Liver (tissue), 8 donors: ENCODE measurements at regions not wholly inside any gene's neighbourhood (a gene's known extent, or its start where the extent isn't known, plus 50 kb on each side); places are given as distances from the start of the nearest gene placed in this dataset.

Experiments used
- DNase-seq: peaks from one replicate; pipeline ENCODE4 v3.0.0-alpha.2; 2017; ENCODE audit warnings: low spot score
- H3K27ac ChIP-seq, 2 donors: one replicate each; pipeline ENCODE4 v1.7.0; 2013; ENCODE audit warnings: inconsistent platforms in 2 of 2, low read length in 2 of 2, control low read depth in 1 of 2, low read depth in 1 of 2, mild to moderate bottlenecking in 1 of 2
- H3K27me3 ChIP-seq, 4 donors: one replicate each; pipeline versions ENCODE4 v1.6.1 to v1.7.0; 2013; ENCODE audit warnings: low read length in 3 of 4, inconsistent platforms in 1 of 4, mild to moderate bottlenecking in 1 of 4, moderate library complexity in 1 of 4; ENCODE audit not compliant: control insufficient read depth in 4 of 4, insufficient read depth in 4 of 4
- H3K36me3 ChIP-seq, 4 donors: one replicate each; pipeline versions ENCODE4 v1.6.1 to v1.7.0; 2013; ENCODE audit warnings: low read length in 3 of 4, mild to moderate bottlenecking in 3 of 4, low read depth in 1 of 4, moderate library complexity in 1 of 4; ENCODE audit not compliant: control insufficient read depth in 4 of 4, insufficient read depth in 3 of 4
- H3K4me1 ChIP-seq, 4 donors: one replicate each; pipeline versions ENCODE4 v1.6.1 to v1.7.0; 2013; ENCODE audit warnings: low read length in 3 of 4, mild to moderate bottlenecking in 3 of 4, moderate library complexity in 1 of 4; ENCODE audit not compliant: control insufficient read depth in 4 of 4, insufficient read depth in 4 of 4
- H3K4me3 ChIP-seq, 3 donors: one replicate each; pipeline versions ENCODE4 v1.6.1 to v1.7.0; 2013; ENCODE audit warnings: low read length in 3 of 3, control low read depth in 1 of 3, low read depth in 1 of 3, mild to moderate bottlenecking in 1 of 3
- H3K9ac ChIP-seq, 2 donors: one replicate each; pipeline ENCODE4 v1.7.0; 2013; ENCODE audit warnings: low read length in 2 of 2, mild to moderate bottlenecking in 2 of 2, moderate library complexity in 2 of 2, control low read depth in 1 of 2, low read depth in 1 of 2
- H3K9me3 ChIP-seq, 4 donors: one replicate each; pipeline versions ENCODE4 v1.6.1 to v1.7.0; 2013; ENCODE audit warnings: low read length in 3 of 4; ENCODE audit not compliant: control insufficient read depth in 4 of 4
- ATF3 ChIP-seq: IDR thresholded peaks from 2 replicates; pipeline ENCODE4 v1.6.1; 2016; ENCODE audit warnings: antibody characterized with exemption
- CTCF ChIP-seq: fragments of 150-350 bp; IDR thresholded peaks from 2 replicates; pipeline ENCODE4 v1.5.1; 2017; ENCODE audit warnings: improper control_type of control experiment, low read depth, low read length; ENCODE audit not compliant: missing input control
- EGR1 ChIP-seq, 2 donors: IDR thresholded peaks; 2 replicates each; pipeline ENCODE4 v1.6.1; 2016 to 2018; ENCODE audit warnings: antibody characterized with exemption in 2 of 2, low read depth in 2 of 2
- FOXA1 ChIP-seq: IDR thresholded peaks from 2 replicates; pipeline ENCODE4 v1.6.1; 2016; ENCODE audit warnings: antibody characterized with exemption
- FOXA2 ChIP-seq: IDR thresholded peaks from 2 replicates; pipeline ENCODE4 v1.6.1; 2016; ENCODE audit warnings: antibody characterized with exemption
- GABPA ChIP-seq, 2 donors: IDR thresholded peaks in 1 of 2; conservative IDR thresholded peaks in 1 of 2; 2 replicates each; pipeline ENCODE4 v1.6.1; 2016; ENCODE audit warnings: antibody characterized with exemption in 2 of 2, mild to moderate bottlenecking in 1 of 2, moderate library complexity in 1 of 2
- HNF4A ChIP-seq, 2 donors: conservative IDR thresholded peaks; 2 replicates each; pipeline ENCODE4 v1.6.1; 2016; ENCODE audit warnings: antibody characterized with exemption in 2 of 2, mild to moderate bottlenecking in 2 of 2
- HNF4G ChIP-seq: IDR thresholded peaks from 2 replicates; pipeline ENCODE4 v1.6.1; 2016; ENCODE audit warnings: antibody characterized with exemption
- JUND ChIP-seq, 2 donors: IDR thresholded peaks; 2 replicates each; pipeline ENCODE4 v1.6.1; 2016; ENCODE audit warnings: antibody characterized with exemption in 2 of 2
- MAX ChIP-seq: IDR thresholded peaks from 2 replicates; pipeline ENCODE4 v1.6.1; 2016; ENCODE audit warnings: antibody characterized with exemption
- NR2F2 ChIP-seq: IDR thresholded peaks from 2 replicates; pipeline ENCODE4 v1.6.1; 2016; ENCODE audit warnings: antibody characterized with exemption
- RAD21 ChIP-seq, 2 donors: IDR thresholded peaks; 2 replicates each; pipeline ENCODE4 v1.6.1; 2016; ENCODE audit warnings: antibody characterized with exemption in 2 of 2, mild to moderate bottlenecking in 2 of 2
- REST ChIP-seq: IDR thresholded peaks from 2 replicates; pipeline ENCODE4 v1.6.1; 2016; ENCODE audit warnings: antibody characterized with exemption, mild to moderate bottlenecking
- RXRA ChIP-seq, 2 donors: IDR thresholded peaks; 2 replicates each; pipeline ENCODE4 v1.6.1; 2017 to 2018; ENCODE audit warnings: antibody characterized with exemption in 2 of 2, mild to moderate bottlenecking in 1 of 2
- SP1 ChIP-seq: IDR thresholded peaks from 2 replicates; pipeline ENCODE4 v1.6.1; 2018; ENCODE audit warnings: antibody characterized with exemption, mild to moderate bottlenecking
- TAF1 ChIP-seq: conservative IDR thresholded peaks from 2 replicates; pipeline ENCODE4 v1.6.1; 2016; ENCODE audit warnings: antibody characterized with exemption, mild to moderate bottlenecking
- YY1 ChIP-seq: IDR thresholded peaks from 2 replicates; pipeline ENCODE4 v1.6.1; 2016; ENCODE audit warnings: antibody characterized with exemption, mild to moderate bottlenecking
- ZBTB33 ChIP-seq: IDR thresholded peaks from 2 replicates; pipeline ENCODE4 v1.6.1; 2016; ENCODE audit warnings: antibody characterized with exemption
- WGBS: extraction: QIAGEN DNeasy Blood & Tissue Kit; methylation state at CpG from one replicate; pipeline ENCODE4 v1.1.7; 2013; 5-methylcytosine and 5-hydroxymethylcytosine counted together
- donor health status: healthy.
- donor health status: healthy.
- donor health status: healthy.
- donor health status: healthy.
- donor health status: healthy.

- TF ChIP-seq NR2F2 (no peak), HNF4G (no peak)
These were observed 473.6 kb downstream of the RMST start (continued) for GRCh38 chr12:97936165-97936564.

- Histone ChIP-seq H3K4me3 (no peak overlapping the region), H3K9me3 (peaks cover 0 to 2% (median under 1%) of the 10 kb centered on the region in 4 donors), H3K27me3 (peaks cover 0 to 2% (median 0%) of the 10 kb centered on the region in 4 donors), H3K36me3 (no peaks in the 10 kb centered on the region), H3K9ac (no peak overlapping the region), H3K4me1 (no peaks in the 10 kb centered on the region), H3K27ac (no peak overlapping the region)
- TF ChIP-seq YY1 (no peak), GABPA (IDR thresholded peaks at IDR 0.05 in 1 of 2, conservative IDR thresholded peaks at IDR 0.05 in 1 of 2) (no peak), FOXA1 (no peak), REST (no peak), SP1 (no peak), MAX (no peak), FOXA2 (no peak), NR2F2 (no peak), EGR1 (IDR thresholded peaks at IDR 0.05; ENCODE audit: low read depth in 2 of 2) (no peak), RAD21 (IDR thresholded peaks at IDR 0.05) (no peak), ATF3 (no peak)
- DNase-seq: no peak
These were observed 475.4 kb downstream of the RMST start for GRCh38 chr12:97938031-97938430.

- no peak for TF ChIP-seq CTCF
- TF ChIP-seq REST: no peak
- TF ChIP-seq EGR1 (IDR thresholded peaks at IDR 0.05; ENCODE audit: low read depth in 2 of 2): no peak
- no peak for TF ChIP-seq HNF4A (conservative IDR thresholded peaks at IDR 0.05)
- no peak for TF ChIP-seq NR2F2
- no peak for TF ChIP-seq HNF4G
- TF ChIP-seq FOXA2: no peak
- no peak for TF ChIP-seq SP1
- TF ChIP-seq ATF3: no peak
- no peak for TF ChIP-seq MAX
- TF ChIP-seq FOXA1: no peak
- no peak for TF ChIP-seq ZBTB33
- TF ChIP-seq YY1: no peak
- no peak for TF ChIP-seq GABPA (IDR thresholded peaks at IDR 0.05 in 1 of 2, conservative IDR thresholded peaks at IDR 0.05 in 1 of 2)
- TF ChIP-seq RAD21 (IDR thresholded peaks at IDR 0.05): no peak
- no peak for TF ChIP-seq JUND (IDR thresholded peaks at IDR 0.05)
- no peak for TF ChIP-seq TAF1
- no peak for TF ChIP-seq RXRA (IDR thresholded peaks at IDR 0.05)
- Histone ChIP-seq H3K4me1 (no peaks in the 10 kb centered on the region), H3K36me3 (no peaks in the 10 kb centered on the region), H3K9ac (no peak overlapping the region), H3K4me3 (no peak overlapping the region), H3K27ac (no peak overlapping the region), H3K9me3 (peaks cover 0 to 2% (median under 1%) of the 10 kb centered on the region in 4 donors), H3K27me3 (peaks cover 0 to 2% (median 0%) of the 10 kb centered on the region in 4 donors)
- DNase-seq: no peak
- 91% methylated on average over 1 of the region's 1 CpG for WGBS
These were observed 476.6 kb downstream of the RMST start for GRCh38 chr12:97939156-97939555.
